PC-3 (cell line): ENCODE measurements at regions not wholly inside any gene's neighbourhood (a gene's known extent, or its start where the extent isn't known, plus 50 kb on each side); places are given as distances from the start of the nearest gene placed in this dataset.

ENCODE experiments used
- ATAC-seq: fragments of 200-7000 bp; cut with Tn5 transposase; 2 replicates; pipeline ENCODE4 v1.9.1; 2020; ENCODE audit warnings: mild to moderate bottlenecking, moderate library complexity
- BruUV-seq: library from RNA; stranded (reverse); fragments of 400-500 nt; replicated peaks from 2 replicates; lab custom pipeline; 2021; lab: Mats Ljungman, UMichigan
- CTCF ChIA-PET: fragments of 300-600 bp; sonication (Branson Sonifier 250); formaldehyde crosslinking; loops from one replicate; lab custom pipeline; 2022; ENCODE audit warnings: antibody characterized with exemption; lab: Charles Lee
- POLR2A ChIA-PET: fragments of 300-600 bp; sonication (Branson Sonifier 250); formaldehyde crosslinking; loops from one replicate; lab custom pipeline; 2022; ENCODE audit warnings: antibody characterized with exemption; ENCODE audit not compliant: unreplicated experiment; lab: Charles Lee
- DNase-seq: peaks from one replicate; pipeline ENCODE4 v3.0.0-alpha.2; 2015
- H2AFZ ChIP-seq: fragments of 300-600 bp; sonication (generic); 2 replicates; pipeline ENCODE4 v1.6.0; 2016; ENCODE audit warnings: antibody characterized with exemption, low read length
- H3F3A ChIP-seq: fragments of 300-600 bp; sonication (generic); one replicate; pipeline ENCODE4 v1.6.0; 2017; ENCODE audit warnings: antibody characterized with exemption, low read length, control low read depth, mild to moderate bottlenecking; ENCODE audit not compliant: unreplicated experiment
- H3K27ac ChIP-seq: fragments of 300-600 bp; sonication (generic); 2 replicates; pipeline ENCODE4 v1.5.1; 2016; ENCODE audit warnings: mild to moderate bottlenecking, low read length
- H3K27me3 ChIP-seq: fragments of 300-600 bp; sonication (generic); 2 replicates; pipeline ENCODE4 v1.6.1; 2016; ENCODE audit warnings: low read length, mixed read lengths
- H3K36me3 ChIP-seq: fragments of 300-600 bp; sonication (generic); 2 replicates; pipeline ENCODE4 v1.6.1; 2016; ENCODE audit warnings: low read depth, mixed run types, low read length, mixed read lengths
- H3K4me1 ChIP-seq: fragments of 300-600 bp; sonication (generic); 2 replicates; pipeline ENCODE4 v1.5.1; 2016; ENCODE audit warnings: low read length; ENCODE audit not compliant: insufficient read depth
- H3K4me2 ChIP-seq: fragments of 300-600 bp; sonication (generic); 2 replicates; pipeline ENCODE4 v1.6.0; 2016; ENCODE audit warnings: low read length
- H3K4me3 ChIP-seq: fragments of 300-600 bp; sonication (generic); 2 replicates; pipeline ENCODE4 v1.5.1; 2016; ENCODE audit warnings: mild to moderate bottlenecking, low read length, mixed read lengths
- H3K79me2 ChIP-seq: fragments of 300-600 bp; sonication (generic); 2 replicates; pipeline ENCODE4 v1.6.1; 2017; ENCODE audit warnings: low read length, mixed read lengths
- H3K9ac ChIP-seq: fragments of 300-600 bp; sonication (generic); 2 replicates; pipeline ENCODE4 v1.6.0; 2016; ENCODE audit warnings: mild to moderate bottlenecking, low read length
- H3K9me2 ChIP-seq: fragments of 300-600 bp; sonication (generic); replicated peaks from 2 replicates; pipeline ENCODE4 v1.6.1; 2016; ENCODE audit warnings: mixed run types, low read length, mixed read lengths
- H3K9me3 ChIP-seq: fragments of 300-600 bp; sonication (generic); 2 replicates; pipeline ENCODE4 v1.6.1; 2016; ENCODE audit warnings: low read length, mixed read lengths
- H4K20me1 ChIP-seq: fragments of 300-600 bp; sonication (generic); 2 replicates; pipeline ENCODE4 v1.6.1; 2016; ENCODE audit warnings: low read length, mixed read lengths
- CTCF ChIP-seq: fragments of 300-600 bp; sonication (generic); conservative IDR thresholded peaks from 2 replicates; pipeline ENCODE4 v1.5.1; 2017; ENCODE audit warnings: antibody characterized with exemption, low read depth, mild to moderate bottlenecking, low read length
- EZH2 ChIP-seq: fragments of 300-600 bp; sonication (generic); IDR thresholded peaks from one replicate; pipeline ENCODE4 v1.6.1; 2017; ENCODE audit warnings: antibody characterized with exemption, mild to moderate bottlenecking, low read length; ENCODE audit not compliant: unreplicated experiment
- EZH2phosphoT487 ChIP-seq: fragments of 300-600 bp; sonication (generic); IDR thresholded peaks from 2 replicates; pipeline ENCODE4 v1.6.1; 2018; ENCODE audit warnings: mild to moderate bottlenecking, antibody characterized with exemption, low read length, borderline replicate concordance
- intact Hi-C: fragments of 100-400 bp; cut with micrococcal nuclease; formaldehyde crosslinking; loops from 2 replicates; pipeline ENCODE4 v1.9.0; 2023

GRCh38 chr9:109576762-109577161 is 78.7 kb upstream of the PTPN3 start:
- ChIA-PET POLR2A (interaction anchor here (0.5 kb wide), 1 partner anchor 297 kb away, joined by 3 read pairs; no protein-coding TSS in a partner anchor), CTCF (no interaction called here)
- Histone ChIP-seq H3F3A (no peaks in the 10 kb centered on the region), H3K27me3 (no peaks in the 10 kb centered on the region), H3K9me3 (no peaks in the 10 kb centered on the region), H3K27ac (no peak overlapping the region), H3K36me3 (no peaks in the 10 kb centered on the region), H3K9ac (no peak overlapping the region), H3K79me2 (no peaks in the 10 kb centered on the region), H3K4me3 (no peak overlapping the region), H3K9me2 (no peaks in the 10 kb centered on the region), H3K4me2 (no peak overlapping the region), H4K20me1 (no peaks in the 10 kb centered on the region), H2AFZ (no peak overlapping the region), H3K4me1 (no peaks in the 10 kb centered on the region)
- DNase-seq: no peak
- ATAC-seq: no peak
- intact Hi-C loops: no loop called here
- BruUV-seq: no TSS peak
- no peak for TF ChIP-seq EZH2phosphoT487
- no peak for TF ChIP-seq EZH2
- TF ChIP-seq CTCF: no peak

GRCh38 chr9:109579191-109579948 is 81.3 kb upstream of the PTPN3 start:
- ATAC-seq (no peak), DNase-seq (no peak)
- Histone ChIP-seq H3K27me3 (no peaks in the 10 kb centered on the region), H3K9me3 (no peaks in the 10 kb centered on the region), H3F3A (no peaks in the 10 kb centered on the region), H3K4me3 (no peak overlapping the region), H2AFZ (no peak overlapping the region), H3K4me2 (no peak overlapping the region), H3K36me3 (no peaks in the 10 kb centered on the region), H3K9ac (no peak overlapping the region), H3K4me1 (no peaks in the 10 kb centered on the region), H3K27ac (no peak overlapping the region), H3K9me2 (no peaks in the 10 kb centered on the region), H3K79me2 (no peaks in the 10 kb centered on the region), H4K20me1 (no peaks in the 10 kb centered on the region)
- no peak for TF ChIP-seq EZH2
- TF ChIP-seq CTCF: no peak
- TF ChIP-seq EZH2phosphoT487: no peak
- ChIA-PET CTCF (no interaction called here), POLR2A (no interaction called here)
- intact Hi-C loops: no loop called here
- no TSS peak for BruUV-seq

- no peak overlapping the region for H2AFZ ChIP-seq
- H3K27ac ChIP-seq: no peak overlapping the region
- no peak for TF ChIP-seq EZH2phosphoT487
- no peak for TF ChIP-seq CTCF
- no peak for TF ChIP-seq EZH2
- POLR2A ChIA-PET: no interaction called here
- no peak for ATAC-seq
- H4K20me1 ChIP-seq: no peaks in the 10 kb centered on the region
- H3K79me2 ChIP-seq: no peaks in the 10 kb centered on the region
- no peaks in the 10 kb centered on the region for H3K9me3 ChIP-seq
- no peaks in the 10 kb centered on the region for H3K27me3 ChIP-seq
- H3K9ac ChIP-seq: no peak overlapping the region
- no peaks in the 10 kb centered on the region for H3F3A ChIP-seq
- H3K36me3 ChIP-seq: no peaks in the 10 kb centered on the region
- intact Hi-C loops: no loop called here
- H3K4me3 ChIP-seq: no peak overlapping the region
- no peak for DNase-seq
- BruUV-seq: no TSS peak
- CTCF ChIA-PET: no interaction called here
- no peak overlapping the region for H3K4me2 ChIP-seq
- no peaks in the 10 kb centered on the region for H3K4me1 ChIP-seq
- H3K9me2 ChIP-seq: no peaks in the 10 kb centered on the region
Observed at GRCh38 chr9:109582386-109582785, 84.3 kb upstream of the PTPN3 start.
